Keratinocyte (primary cell): ENCODE measurements at regions not wholly inside any gene's neighbourhood (a gene's known extent, or its start where the extent isn't known, plus 50 kb on each side); places are given as distances from the start of the nearest gene placed in this dataset.

ENCODE experiments used
- DNase-seq: peaks from one replicate; pipeline ENCODE4 v3.0.0-alpha.2; 2011; ENCODE audit warnings: low read depth, missing footprints, low spot score
- FAIRE-seq: peaks from 2 replicates; lab custom pipeline; 2011; peaks lifted over from hg19 to GRCh38; lab: Jason Lieb, UNC
- H2AFZ ChIP-seq: 2 replicates; pipeline ENCODE4 v1.6.0; 2012; ENCODE audit warnings: low read length, control low read depth, inconsistent platforms; ENCODE audit not compliant: control insufficient read depth
- H3K27ac ChIP-seq: 2 replicates; pipeline ENCODE4 v1.5.1; 2011; ENCODE audit warnings: low read length; ENCODE audit not compliant: control insufficient read depth, insufficient read depth
- H3K27me3 ChIP-seq: 3 replicates; pipeline ENCODE4 v1.6.0; 2011; ENCODE audit warnings: low read length; ENCODE audit not compliant: control insufficient read depth, insufficient read depth; ENCODE audit errors: extremely low read depth
- H3K36me3 ChIP-seq, 2 experiments: 2 replicates in 1 of 2; 3 replicates in 1 of 2; pipeline ENCODE4 v1.5.1; 2011; ENCODE audit warnings: low read length in 2 of 2, mild to moderate bottlenecking in 1 of 2; ENCODE audit not compliant: control insufficient read depth in 2 of 2, insufficient read depth in 2 of 2; ENCODE audit errors: extremely low read depth in 1 of 2
- H3K4me1 ChIP-seq: 3 replicates; pipeline ENCODE4 v1.5.1; 2011; ENCODE audit warnings: low read length; ENCODE audit not compliant: control insufficient read depth, insufficient read depth; ENCODE audit errors: extremely low read depth
- H3K4me2 ChIP-seq: 3 replicates; pipeline ENCODE4 v1.6.0; 2011; ENCODE audit warnings: low read depth, low read length; ENCODE audit not compliant: control insufficient read depth, insufficient read depth; ENCODE audit errors: extremely low read depth
- H3K4me3 ChIP-seq, 3 experiments: fragments of 200-600 bp in 1 of 3; sonication (generic) in 1 of 3; 2 replicates in 2 of 3; 3 replicates in 1 of 3; pipeline ENCODE4 v1.5.1; 2011 to 2016; ENCODE audit warnings: low read length in 3 of 3, mild to moderate bottlenecking in 3 of 3, control low read depth in 2 of 3, inconsistent platforms in 1 of 3, low read depth in 1 of 3, mixed read lengths in 1 of 3, mixed run types in 1 of 3, moderate library complexity in 1 of 3; ENCODE audit not compliant: control insufficient read depth in 2 of 3, insufficient read depth in 2 of 3; ENCODE audit errors: extremely low read depth in 1 of 3
- H3K79me2 ChIP-seq: 2 replicates; pipeline ENCODE4 v1.6.0; 2012; ENCODE audit warnings: low read length; ENCODE audit not compliant: control insufficient read depth, insufficient read depth
- H3K9ac ChIP-seq: 3 replicates; pipeline ENCODE4 v1.6.0; 2011; ENCODE audit warnings: low read length; ENCODE audit not compliant: control insufficient read depth, insufficient read depth; ENCODE audit errors: extremely low read depth
- H3K9me1 ChIP-seq: 3 replicates; pipeline ENCODE4 v1.6.0; 2011; ENCODE audit warnings: low read length; ENCODE audit not compliant: control insufficient read depth, insufficient read depth; ENCODE audit errors: extremely low read depth
- H3K9me3 ChIP-seq: 2 replicates; pipeline ENCODE4 v1.5.1; 2012; ENCODE audit warnings: low read depth, low read length; ENCODE audit not compliant: control insufficient read depth
- H4K20me1 ChIP-seq: 3 replicates; pipeline ENCODE4 v1.6.0; 2011; ENCODE audit warnings: low read length; ENCODE audit not compliant: control insufficient read depth, insufficient read depth; ENCODE audit errors: extremely low read depth
- CTCF ChIP-seq, 3 experiments: IDR thresholded peaks in 1 of 3; conservative IDR thresholded peaks in 1 of 3; optimal IDR thresholded peaks in 1 of 3; 2 replicates in 2 of 3; 3 replicates in 1 of 3; pipeline versions ENCODE3 to v1.5.1; 2011; ENCODE audit warnings: low read length in 3 of 3, mild to moderate bottlenecking in 3 of 3, moderate library complexity in 2 of 3, control low read depth in 1 of 3, inconsistent platforms in 1 of 3; ENCODE audit not compliant: insufficient read depth in 2 of 3; ENCODE audit errors: extremely low read depth in 1 of 3
- EZH2 ChIP-seq: IDR thresholded peaks from one replicate; pipeline ENCODE4 v1.6.1; 2012; ENCODE audit warnings: inconsistent platforms, mild to moderate bottlenecking, low read length, moderate library complexity
- dilution Hi-C: fragments of 300-500 bp; cut with MboI; formaldehyde crosslinking; loops from one replicate; pipeline ENCODE4 v1.7.0; 2020; ENCODE audit warnings: low sequenced_read_pairs; ENCODE audit not compliant: extremely low pct_ligation_motif_present

GRCh38 chr9:82438581-82438980 lies 450.0 kb downstream of the SPATA31D1 start:
- Histone ChIP-seq H3K4me2 (no peak overlapping the region), H3K9me3 (no peaks in the 10 kb centered on the region), H3K9me1 (no peaks in the 10 kb centered on the region), H2AFZ (no peak overlapping the region), H3K4me3 (no peak overlapping the region), H3K79me2 (no peaks in the 10 kb centered on the region), H3K9ac (no peak overlapping the region), H3K27ac (no peak overlapping the region), H3K27me3 (no peaks in the 10 kb centered on the region), H3K4me1 (peaks cover 8% of the 10 kb centered on the region), H3K36me3 (no peaks in the 10 kb centered on the region), H4K20me1 (no peaks in the 10 kb centered on the region)
- FAIRE-seq (no peak), DNase-seq (no peak)
- no peak for TF ChIP-seq EZH2
- dilution Hi-C loops: no loop called here

- TF ChIP-seq CTCF (optimal IDR thresholded peaks at IDR 0.05 in 1 of 3, IDR thresholded peaks at IDR 0.05 in 1 of 3, conservative IDR thresholded peaks at IDR 0.05 in 1 of 3; ENCODE audit: extremely low read depth in 1 of 3, insufficient read depth in 2 of 3, low read length in 3 of 3) (no peak), EZH2 (no peak)
- Histone ChIP-seq H3K9ac (no peak overlapping the region), H3K27ac (no peak overlapping the region), H3K9me1 (no peaks in the 10 kb centered on the region), H3K9me3 (peaks cover 2% of the 10 kb centered on the region), H3K4me3 (no peak overlapping the region), H2AFZ (no peak overlapping the region), H3K79me2 (no peaks in the 10 kb centered on the region), H3K4me1 (no peaks in the 10 kb centered on the region), H4K20me1 (no peaks in the 10 kb centered on the region), H3K4me2 (no peak overlapping the region), H3K27me3 (no peaks in the 10 kb centered on the region), H3K36me3 (no peaks in the 10 kb centered on the region)
- FAIRE-seq (no peak), DNase-seq (no peak)
- dilution Hi-C loops: no loop called here
Measured at GRCh38 chr9:82443312-82443711, 454.7 kb downstream of the SPATA31D1 start.

- no peaks in the 10 kb centered on the region for H3K79me2 ChIP-seq
- H4K20me1 ChIP-seq: no peaks in the 10 kb centered on the region
- TF ChIP-seq EZH2 (no peak), CTCF (optimal IDR thresholded peaks at IDR 0.05 in 1 of 3, IDR thresholded peaks at IDR 0.05 in 1 of 3, conservative IDR thresholded peaks at IDR 0.05 in 1 of 3; ENCODE audit: extremely low read depth in 1 of 3, insufficient read depth in 2 of 3, low read length in 3 of 3) (no peak)
- H3K27me3 ChIP-seq: no peaks in the 10 kb centered on the region
- no peak overlapping the region for H3K4me2 ChIP-seq
- FAIRE-seq: no peak
- no peak overlapping the region for H3K4me3 ChIP-seq
- no peak overlapping the region for H3K27ac ChIP-seq
- H2AFZ ChIP-seq: no peak overlapping the region
- dilution Hi-C loops: no loop called here
- no peaks in the 10 kb centered on the region for H3K36me3 ChIP-seq
- no peak for DNase-seq
- H3K9me3 ChIP-seq: peaks cover 2% of the 10 kb centered on the region
- no peak overlapping the region for H3K9ac ChIP-seq
- H3K4me1 ChIP-seq: no peaks in the 10 kb centered on the region
- no peaks in the 10 kb centered on the region for H3K9me1 ChIP-seq
Measured at GRCh38 chr9:82445556-82445955, 457.0 kb downstream of the SPATA31D1 start.
